Ishikawa (cell line): ENCODE measurements at regions not wholly inside any gene's neighbourhood (a gene's known extent, or its start where the extent isn't known, plus 50 kb on each side); places are given as distances from the start of the nearest gene placed in this dataset.

ENCODE experiments used
- EP300 ChIP-seq: IDR thresholded peaks from 2 replicates; pipeline ENCODE4 v1.6.1; 2012; ENCODE audit warnings: borderline replicate concordance
- FOXM1 ChIP-seq: IDR thresholded peaks from 2 replicates; pipeline ENCODE4 v1.6.1; 2012; ENCODE audit warnings: low read depth, borderline replicate concordance
- TAF1 ChIP-seq: IDR thresholded peaks from 2 replicates; pipeline ENCODE4 v1.6.1; 2012; ENCODE audit warnings: low read depth, mild to moderate bottlenecking

DNA sequence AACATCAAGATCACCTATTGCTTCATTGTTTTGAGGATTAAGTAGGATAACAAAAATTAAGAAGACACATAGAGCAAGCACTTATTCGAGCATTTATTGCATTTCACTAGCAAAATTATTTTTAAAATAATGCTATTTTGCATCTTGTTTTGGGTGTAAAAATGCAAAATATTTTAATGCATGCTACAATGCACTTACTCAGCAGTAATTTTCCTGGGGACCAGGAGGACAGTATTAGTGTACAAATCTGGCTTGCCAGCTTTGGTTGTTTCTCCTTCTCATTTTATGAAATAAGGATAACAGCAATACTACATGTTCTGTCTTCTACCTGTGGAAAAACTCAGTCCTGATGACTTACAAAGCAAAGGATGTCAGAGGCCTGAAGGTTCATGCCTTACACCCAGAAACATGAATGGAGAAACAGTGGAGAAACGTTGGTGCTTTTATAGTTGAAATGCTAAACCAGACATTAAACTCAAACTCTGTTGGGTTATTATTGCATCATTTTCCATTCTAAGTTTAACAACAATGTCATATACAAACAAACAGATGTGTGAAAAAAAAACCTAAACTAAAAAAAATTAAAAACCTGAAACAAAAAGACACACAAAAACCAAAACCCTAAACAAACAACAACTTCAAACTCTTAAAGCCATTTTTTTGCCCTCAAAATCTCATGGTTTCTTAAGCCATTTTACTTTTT, 50.2 kb upstream of the ATXN1 start:
- TF ChIP-seq EP300 (no peak), TAF1 (no peak), FOXM1 (no peak)
